ENCODE measurements at regions not wholly inside any gene's neighbourhood (a gene's known extent, or its start where the extent isn't known, plus 50 kb on each side); places are given as distances from the start of the nearest gene placed in this dataset.
"Not testable (repeated sequence)": the region's sequence is repeated elsewhere in the genome, so short reads cannot be mapped to it uniquely, and the experiment has no call there.

DNA sequence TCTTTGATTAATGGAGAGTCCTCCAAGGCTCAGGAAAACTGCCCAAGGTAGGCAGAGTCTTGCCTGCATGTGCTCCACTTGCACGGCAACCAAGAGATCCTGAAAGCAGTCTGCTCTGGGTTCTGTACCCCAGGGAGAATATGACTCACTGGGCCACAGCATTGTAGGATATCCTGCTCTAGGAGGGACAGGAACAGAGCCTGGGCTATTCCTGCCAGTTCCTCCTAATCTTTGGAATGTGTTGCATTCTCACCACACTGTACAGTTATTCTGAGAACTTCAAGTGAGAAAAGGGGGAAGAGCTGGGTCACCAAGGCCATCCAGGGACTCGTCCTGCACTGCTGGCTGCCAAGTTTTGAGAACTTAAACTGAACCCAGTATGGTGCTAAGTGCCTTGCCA, 278.5 kb downstream of the MATN1 start:
- H3K27me3 Mint-ChIP-seq (ENCODE audit: low read depth), result peaks cover 5% of the 10 kb centered on the region
- H3K9me3 Mint-ChIP-seq, result peaks cover 6% of the 10 kb centered on the region
- no peaks in the 10 kb centered on the region for H3K36me3 Mint-ChIP-seq (ENCODE audit: low read depth)
- no peaks in the 10 kb centered on the region for H3K4me1 Mint-ChIP-seq
- H3K27ac Mint-ChIP-seq, result no peak overlapping the region
- TF ChIP-seq, protein P1, sequence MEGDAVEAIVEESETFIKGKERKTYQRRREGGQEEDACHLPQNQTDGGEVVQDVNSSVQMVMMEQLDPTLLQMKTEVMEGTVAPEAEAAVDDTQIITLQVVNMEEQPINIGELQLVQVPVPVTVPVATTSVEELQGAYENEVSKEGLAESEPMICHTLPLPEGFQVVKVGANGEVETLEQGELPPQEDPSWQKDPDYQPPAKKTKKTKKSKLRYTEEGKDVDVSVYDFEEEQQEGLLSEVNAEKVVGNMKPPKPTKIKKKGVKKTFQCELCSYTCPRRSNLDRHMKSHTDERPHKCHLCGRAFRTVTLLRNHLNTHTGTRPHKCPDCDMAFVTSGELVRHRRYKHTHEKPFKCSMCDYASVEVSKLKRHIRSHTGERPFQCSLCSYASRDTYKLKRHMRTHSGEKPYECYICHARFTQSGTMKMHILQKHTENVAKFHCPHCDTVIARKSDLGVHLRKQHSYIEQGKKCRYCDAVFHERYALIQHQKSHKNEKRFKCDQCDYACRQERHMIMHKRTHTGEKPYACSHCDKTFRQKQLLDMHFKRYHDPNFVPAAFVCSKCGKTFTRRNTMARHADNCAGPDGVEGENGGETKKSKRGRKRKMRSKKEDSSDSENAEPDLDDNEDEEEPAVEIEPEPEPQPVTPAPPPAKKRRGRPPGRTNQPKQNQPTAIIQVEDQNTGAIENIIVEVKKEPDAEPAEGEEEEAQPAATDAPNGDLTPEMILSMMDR (IDR thresholded peaks at IDR 0.05; ENCODE audit: unreplicated experiment in 3 of 3), result no peak
- no peak overlapping the region for H3K4me3 Mint-ChIP-seq

DNA sequence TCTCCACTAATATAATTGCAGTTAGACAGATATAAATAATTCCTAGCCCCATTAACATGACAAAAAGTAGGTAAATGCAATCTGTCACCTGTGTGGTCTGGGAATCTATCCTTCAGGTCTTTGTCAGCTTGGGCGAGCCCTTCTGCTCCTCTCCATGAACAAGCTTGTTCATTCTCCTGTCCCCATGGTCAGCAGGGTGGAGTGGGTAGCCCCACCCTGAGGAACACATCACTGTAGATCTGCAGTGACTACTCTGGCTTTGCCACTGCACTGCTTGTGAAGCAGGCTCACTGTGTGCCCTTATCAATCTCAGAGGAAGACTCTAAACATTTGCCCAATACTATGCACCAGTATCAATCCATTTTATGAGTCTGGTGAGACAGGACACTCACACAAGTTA, 279.0 kb downstream of the MATN1 start:
- Mint-ChIP-seq H3K27ac (no peak overlapping the region), H3K36me3 (ENCODE audit: low read depth) (no peaks in the 10 kb centered on the region), H3K9me3 (peaks cover 6% of the 10 kb centered on the region), H3K27me3 (ENCODE audit: low read depth) (peaks cover 3% of the 10 kb centered on the region), H3K4me1 (no peaks in the 10 kb centered on the region), H3K4me3 (no peak overlapping the region)
- TF ChIP-seq, protein P1 (IDR thresholded peaks at IDR 0.05; ENCODE audit: unreplicated experiment in 3 of 3), result no peak

DNA sequence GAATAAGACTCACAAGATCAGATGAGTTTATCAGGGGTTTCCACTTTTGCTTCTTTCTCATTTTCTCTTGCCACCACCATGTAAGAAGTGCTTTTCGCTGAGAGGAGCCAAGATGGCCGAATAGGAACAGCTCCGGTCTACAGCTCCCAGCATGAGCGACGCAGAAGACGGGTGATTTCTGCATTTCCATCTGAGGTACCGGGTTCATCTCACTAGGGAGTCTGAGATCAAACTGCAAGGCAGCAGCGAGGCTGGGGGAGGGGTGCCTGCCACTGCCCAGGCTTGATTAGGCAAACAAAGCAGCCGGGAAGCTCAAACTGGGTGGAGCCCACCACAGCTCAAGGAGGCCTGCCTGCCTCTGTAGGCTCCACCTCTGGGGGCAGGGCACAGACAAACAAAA, 285.1 kb downstream of the MATN1 start:
- H3K27me3 Mint-ChIP-seq (ENCODE audit: low read depth); H3K27ac Mint-ChIP-seq; H3K4me1 Mint-ChIP-seq; H3K36me3 Mint-ChIP-seq (ENCODE audit: low read depth); H3K4me3 Mint-ChIP-seq: not testable (repeated sequence)
- peaks cover 17% of the 10 kb centered on the region for H3K9me3 Mint-ChIP-seq

DNA sequence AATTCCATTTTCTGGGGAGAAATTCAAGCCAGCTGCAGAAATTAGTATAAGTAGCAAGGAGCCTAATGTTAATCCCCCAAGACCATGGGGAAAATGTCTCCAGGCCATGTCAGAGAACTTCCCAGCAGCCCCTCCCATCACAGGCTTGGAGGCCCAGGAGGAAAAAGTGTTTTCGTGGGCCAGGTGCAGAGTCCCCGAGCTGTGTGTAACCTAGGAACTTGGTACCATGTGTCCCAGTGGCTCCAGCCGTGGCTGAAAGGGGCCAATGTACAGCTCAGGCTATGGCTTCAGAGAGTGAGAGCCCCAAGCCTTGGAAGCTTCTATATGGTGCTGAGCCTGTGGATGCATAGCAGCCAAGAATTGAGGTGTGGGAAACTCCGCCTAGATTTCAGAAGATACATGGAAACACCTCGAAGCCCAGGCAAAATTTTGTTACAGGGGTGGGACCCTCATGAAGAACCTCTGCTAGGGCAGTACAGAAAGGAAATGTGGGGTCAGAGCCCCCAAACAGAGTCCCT, 286.3 kb downstream of the MATN1 start:
- TF ChIP-seq, protein P1 (IDR thresholded peaks at IDR 0.05; ENCODE audit: unreplicated experiment in 3 of 3), result no peak
- Mint-ChIP-seq H3K27me3 (ENCODE audit: low read depth) (no peaks in the 10 kb centered on the region), H3K27ac (no peak overlapping the region), H3K9me3 (peaks cover 24% of the 10 kb centered on the region), H3K4me3 (no peak overlapping the region), H3K4me1 (no peaks in the 10 kb centered on the region), H3K36me3 (ENCODE audit: low read depth) (no peaks in the 10 kb centered on the region)

DNA sequence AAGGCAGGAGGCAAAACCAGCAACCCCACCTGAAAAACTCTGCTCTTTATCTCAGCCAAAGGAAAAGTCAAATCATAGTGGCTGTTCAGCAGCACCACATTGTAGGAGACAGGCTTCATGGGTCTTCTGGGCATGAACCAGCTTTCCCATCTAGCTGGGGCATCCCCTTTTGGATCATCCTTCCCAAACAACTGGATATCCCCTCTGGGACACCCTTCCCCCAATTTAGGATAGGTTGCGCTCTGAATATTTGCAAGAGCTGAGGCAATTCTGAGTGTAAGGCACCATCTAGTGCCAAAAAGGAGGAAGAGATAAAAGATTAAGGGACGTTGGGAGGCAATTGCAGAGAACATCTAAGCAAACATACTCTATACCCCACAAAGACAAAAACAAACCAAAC, 295.8 kb downstream of the MATN1 start:
- Mint-ChIP-seq H3K4me3 (no peak overlapping the region), H3K36me3 (ENCODE audit: low read depth) (no peaks in the 10 kb centered on the region), H3K9me3 (peaks cover 40% of the 10 kb centered on the region), H3K27ac (no peak overlapping the region), H3K27me3 (ENCODE audit: low read depth) (peaks cover 12% of the 10 kb centered on the region), H3K4me1 (no peaks in the 10 kb centered on the region)
- TF ChIP-seq, protein P1 (IDR thresholded peaks at IDR 0.05; ENCODE audit: unreplicated experiment in 3 of 3), result no peak

DNA sequence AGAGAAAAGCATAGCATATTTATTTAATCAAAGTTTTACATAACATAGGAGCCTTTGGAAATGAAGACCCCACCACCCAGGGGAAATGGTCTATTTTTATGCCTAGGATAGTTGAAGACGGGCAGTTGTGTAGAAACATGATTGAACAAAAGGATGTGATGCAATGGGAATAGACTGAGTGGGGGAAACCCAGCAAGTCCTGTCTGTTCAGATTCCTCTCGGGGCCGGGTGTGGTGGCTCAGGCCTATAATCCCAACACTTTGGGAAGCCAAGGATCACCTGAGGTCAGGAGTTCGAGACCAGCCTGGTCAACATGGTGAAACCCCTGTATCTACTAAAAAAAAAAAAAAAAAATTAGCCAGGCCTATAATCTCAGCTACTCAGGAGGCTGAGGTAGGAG, 298.3 kb downstream of the MATN1 start:
- H3K4me1 Mint-ChIP-seq, result no peaks in the 10 kb centered on the region
- TF ChIP-seq, protein P1 (IDR thresholded peaks at IDR 0.05; ENCODE audit: unreplicated experiment in 3 of 3), result no peak
- H3K9me3 Mint-ChIP-seq, result peaks cover 25% of the 10 kb centered on the region
- H3K36me3 Mint-ChIP-seq (ENCODE audit: low read depth), result no peaks in the 10 kb centered on the region
- no peak overlapping the region for H3K4me3 Mint-ChIP-seq
- H3K27me3 Mint-ChIP-seq (ENCODE audit: low read depth), result peaks cover 14% of the 10 kb centered on the region
- no peak overlapping the region for H3K27ac Mint-ChIP-seq
